Neural progenitor cell (in vitro differentiated cells): ENCODE measurements at regions not wholly inside any gene's neighbourhood (a gene's known extent, or its start where the extent isn't known, plus 50 kb on each side); places are given as distances from the start of the nearest gene placed in this dataset.

ENCODE experiments used
- DNase-seq: peaks from one replicate; pipeline ENCODE4 v3.0.0-alpha.2; 2016; ENCODE audit warnings: low spot score
- H2AFZ ChIP-seq: fragments of 200-600 bp; sonication (generic); replicated peaks from 2 replicates; pipeline ENCODE4 v1.6.1; 2016; ENCODE audit warnings: antibody characterized with exemption
- H3F3A ChIP-seq: fragments of 200-600 bp; sonication (generic); 2 replicates; pipeline ENCODE4 v1.6.1; 2016; ENCODE audit warnings: antibody characterized with exemption, low read depth
- H3K27ac ChIP-seq: fragments of 200-600 bp; sonication (generic); 2 replicates; pipeline ENCODE4 v1.5.1; 2016; ENCODE audit warnings: mild to moderate bottlenecking
- H3K27me3 ChIP-seq: fragments of 200-600 bp; sonication (generic); 2 replicates; pipeline ENCODE4 v1.6.1; 2016; ENCODE audit warnings: mild to moderate bottlenecking, moderate library complexity
- H3K36me3 ChIP-seq: fragments of 200-600 bp; sonication (generic); 2 replicates; pipeline ENCODE4 v1.5.1; 2016
- H3K4me1 ChIP-seq: fragments of 200-600 bp; sonication (generic); 2 replicates; pipeline ENCODE4 v1.6.1; 2016; ENCODE audit warnings: mixed run types
- H3K4me2 ChIP-seq: fragments of 200-600 bp; sonication (generic); 2 replicates; pipeline ENCODE4 v1.6.1; 2016
- H3K4me3 ChIP-seq: fragments of 200-600 bp; sonication (generic); 2 replicates; pipeline ENCODE4 v1.5.1; 2016
- H3K79me2 ChIP-seq: fragments of 200-600 bp; sonication (generic); 2 replicates; pipeline ENCODE4 v1.6.1; 2016; ENCODE audit warnings: low read depth
- H3K9ac ChIP-seq: fragments of 200-600 bp; sonication (generic); 2 replicates; pipeline ENCODE4 v1.6.1; 2016
- H3K9me3 ChIP-seq: fragments of 200-600 bp; sonication (generic); 2 replicates; pipeline ENCODE4 v1.5.1; 2016; ENCODE audit warnings: low read depth
- H4K20me1 ChIP-seq: fragments of 200-600 bp; sonication (generic); 2 replicates; pipeline ENCODE4 v1.6.1; 2016; ENCODE audit warnings: low read depth
- H3K27ac Mint-ChIP-seq: 3 replicates; pipeline ENCODE4 v1.8.0; 2021; ENCODE audit warnings: mixed read lengths
- H3K27me3 Mint-ChIP-seq: 2 replicates; pipeline ENCODE4 v1.8.0; 2022; ENCODE audit warnings: low read depth, mild to moderate bottlenecking, inconsistent platforms, moderate library complexity, mixed read lengths; ENCODE audit not compliant: insufficient read depth
- H3K36me3 Mint-ChIP-seq: 3 replicates; pipeline ENCODE4 v1.8.0; 2021; ENCODE audit warnings: mixed read lengths
- H3K4me1 Mint-ChIP-seq: 3 replicates; pipeline ENCODE4 v1.8.0; 2021; ENCODE audit warnings: mixed read lengths
- H3K4me3 Mint-ChIP-seq: 3 replicates; pipeline ENCODE4 v1.8.0; 2021; ENCODE audit warnings: mild to moderate bottlenecking, moderate library complexity, mixed read lengths
- H3K9me3 Mint-ChIP-seq: 3 replicates; pipeline ENCODE4 v1.8.0; 2020; ENCODE audit warnings: mixed read lengths
- EZH2 ChIP-seq: fragments of 200-600 bp; sonication (generic); IDR thresholded peaks from 2 replicates; pipeline ENCODE4 v1.6.1; 2017; ENCODE audit warnings: antibody characterized with exemption, mild to moderate bottlenecking, moderate library complexity
- EZH2phosphoT487 ChIP-seq: fragments of 200-600 bp; sonication (generic); IDR thresholded peaks from 2 replicates; pipeline ENCODE4 v1.6.1; 2017; ENCODE audit warnings: antibody characterized with exemption
- TF ChIP-seq, protein P1 (sequence below): fragments of 200-600 bp; sonication (generic); IDR thresholded peaks from 2 replicates; pipeline ENCODE4 v1.5.1; 2017; ENCODE audit warnings: antibody characterized with exemption, mild to moderate bottlenecking

DNA sequence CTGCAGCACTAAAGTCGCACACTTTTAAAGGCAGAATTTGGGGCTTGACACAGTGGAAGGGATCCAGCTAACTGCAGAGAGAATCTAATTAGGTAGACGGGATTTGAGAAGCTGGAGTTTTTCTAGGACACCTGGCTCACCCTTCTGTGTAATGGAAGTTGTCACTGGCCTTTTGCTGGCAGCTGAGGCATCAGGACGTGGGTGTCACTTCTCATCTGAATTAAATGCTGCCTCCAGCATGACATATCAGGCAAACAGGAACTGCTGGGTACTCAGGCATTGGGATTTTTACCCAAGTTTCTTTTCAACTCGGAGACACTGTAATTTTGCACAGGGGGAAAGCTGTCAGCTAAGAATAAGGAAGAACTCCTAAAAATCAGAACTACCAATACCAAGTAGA, 861.9 kb upstream of the ARPP21 start:
- H3K27ac ChIP-seq, result no peak overlapping the region
- no peaks in the 10 kb centered on the region for H3K79me2 ChIP-seq
- H3K27me3 ChIP-seq, result no peaks in the 10 kb centered on the region
- H3K4me3 ChIP-seq, result no peak overlapping the region
- H3K9me3 Mint-ChIP-seq, result no peaks in the 10 kb centered on the region
- no peak overlapping the region for H3K9ac ChIP-seq
- H3K27me3 Mint-ChIP-seq, result peaks cover 3% of the 10 kb centered on the region
- no peak overlapping the region for H3K4me2 ChIP-seq
- H4K20me1 ChIP-seq, result no peaks in the 10 kb centered on the region
- no peaks in the 10 kb centered on the region for H3K9me3 ChIP-seq
- peaks cover 4% of the 10 kb centered on the region for H3K4me1 Mint-ChIP-seq
- H3K4me3 Mint-ChIP-seq, result no peak overlapping the region
- H3K4me1 ChIP-seq, result no peaks in the 10 kb centered on the region
- no peaks in the 10 kb centered on the region for H3K36me3 Mint-ChIP-seq
- H3K36me3 ChIP-seq, result no peaks in the 10 kb centered on the region
- H3K27ac Mint-ChIP-seq, result no peak overlapping the region
- no peaks in the 10 kb centered on the region for H3F3A ChIP-seq
- no peak for DNase-seq
- TF ChIP-seq, protein P1, sequence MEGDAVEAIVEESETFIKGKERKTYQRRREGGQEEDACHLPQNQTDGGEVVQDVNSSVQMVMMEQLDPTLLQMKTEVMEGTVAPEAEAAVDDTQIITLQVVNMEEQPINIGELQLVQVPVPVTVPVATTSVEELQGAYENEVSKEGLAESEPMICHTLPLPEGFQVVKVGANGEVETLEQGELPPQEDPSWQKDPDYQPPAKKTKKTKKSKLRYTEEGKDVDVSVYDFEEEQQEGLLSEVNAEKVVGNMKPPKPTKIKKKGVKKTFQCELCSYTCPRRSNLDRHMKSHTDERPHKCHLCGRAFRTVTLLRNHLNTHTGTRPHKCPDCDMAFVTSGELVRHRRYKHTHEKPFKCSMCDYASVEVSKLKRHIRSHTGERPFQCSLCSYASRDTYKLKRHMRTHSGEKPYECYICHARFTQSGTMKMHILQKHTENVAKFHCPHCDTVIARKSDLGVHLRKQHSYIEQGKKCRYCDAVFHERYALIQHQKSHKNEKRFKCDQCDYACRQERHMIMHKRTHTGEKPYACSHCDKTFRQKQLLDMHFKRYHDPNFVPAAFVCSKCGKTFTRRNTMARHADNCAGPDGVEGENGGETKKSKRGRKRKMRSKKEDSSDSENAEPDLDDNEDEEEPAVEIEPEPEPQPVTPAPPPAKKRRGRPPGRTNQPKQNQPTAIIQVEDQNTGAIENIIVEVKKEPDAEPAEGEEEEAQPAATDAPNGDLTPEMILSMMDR, result no peak
- TF ChIP-seq EZH2, result no peak
- no peak for TF ChIP-seq EZH2phosphoT487
- H2AFZ ChIP-seq, result no peak overlapping the region

GRCh38 chr3:34779092-34779491, 860.2 kb upstream of the ARPP21 start:
- no peaks in the 10 kb centered on the region for H3K4me1 ChIP-seq
- no peaks in the 10 kb centered on the region for H3K27me3 ChIP-seq
- H3K9ac ChIP-seq, result no peak overlapping the region
- no peaks in the 10 kb centered on the region for H3K79me2 ChIP-seq
- no peak overlapping the region for H3K4me2 ChIP-seq
- no peaks in the 10 kb centered on the region for H3K36me3 Mint-ChIP-seq
- DNase-seq, result no peak
- H3K4me1 Mint-ChIP-seq, result peaks cover 4% of the 10 kb centered on the region
- TF ChIP-seq EZH2 (no peak), EZH2phosphoT487 (no peak)
- TF ChIP-seq, protein P1, result no peak
- no peaks in the 10 kb centered on the region for H4K20me1 ChIP-seq
- no peak overlapping the region for H3K4me3 ChIP-seq
- no peak overlapping the region for H2AFZ ChIP-seq
- H3K27ac Mint-ChIP-seq, result no peak overlapping the region
- no peak overlapping the region for H3K4me3 Mint-ChIP-seq
- H3K27me3 Mint-ChIP-seq, result peaks cover 3% of the 10 kb centered on the region
- H3K36me3 ChIP-seq, result no peaks in the 10 kb centered on the region
- no peaks in the 10 kb centered on the region for H3K9me3 Mint-ChIP-seq
- H3F3A ChIP-seq, result no peaks in the 10 kb centered on the region
- H3K9me3 ChIP-seq, result no peaks in the 10 kb centered on the region
- no peak overlapping the region for H3K27ac ChIP-seq

DNA sequence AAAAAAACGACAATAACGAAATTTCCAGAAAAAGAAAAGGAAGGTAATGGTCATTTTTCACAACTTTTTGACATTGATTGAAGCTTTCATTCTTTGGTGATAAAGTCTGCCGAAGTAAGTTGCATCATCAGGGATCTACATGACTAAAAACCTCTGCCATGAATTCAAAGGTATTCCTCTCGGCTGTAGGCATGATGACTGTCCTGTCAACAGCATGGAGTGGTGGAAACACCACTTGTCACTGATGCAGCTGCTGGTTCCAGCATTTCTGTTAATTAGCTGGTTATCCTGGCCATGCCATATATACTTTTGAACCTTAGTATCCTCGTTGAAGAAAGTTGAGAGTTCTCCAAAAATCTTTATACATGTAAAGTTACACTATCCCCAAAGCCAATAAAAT, 859.0 kb upstream of the ARPP21 start:
- H3K27me3 ChIP-seq, result no peaks in the 10 kb centered on the region
- H3K27ac ChIP-seq, result no peak overlapping the region
- H3F3A ChIP-seq, result no peaks in the 10 kb centered on the region
- no peaks in the 10 kb centered on the region for H3K4me1 ChIP-seq
- H4K20me1 ChIP-seq, result no peaks in the 10 kb centered on the region
- no peak overlapping the region for H3K9ac ChIP-seq
- H3K9me3 ChIP-seq, result no peaks in the 10 kb centered on the region
- Mint-ChIP-seq H3K4me3 (no peak overlapping the region), H3K36me3 (no peaks in the 10 kb centered on the region), H3K4me1 (peaks cover 4% of the 10 kb centered on the region), H3K9me3 (no peaks in the 10 kb centered on the region), H3K27me3 (peaks cover 3% of the 10 kb centered on the region), H3K27ac (no peak overlapping the region)
- no peak for DNase-seq
- H2AFZ ChIP-seq, result no peak overlapping the region
- no peak overlapping the region for H3K4me3 ChIP-seq
- H3K79me2 ChIP-seq, result no peaks in the 10 kb centered on the region
- no peaks in the 10 kb centered on the region for H3K36me3 ChIP-seq
- TF ChIP-seq EZH2 (no peak), EZH2phosphoT487 (no peak)
- TF ChIP-seq, protein P1, result no peak
- H3K4me2 ChIP-seq, result no peak overlapping the region

DNA sequence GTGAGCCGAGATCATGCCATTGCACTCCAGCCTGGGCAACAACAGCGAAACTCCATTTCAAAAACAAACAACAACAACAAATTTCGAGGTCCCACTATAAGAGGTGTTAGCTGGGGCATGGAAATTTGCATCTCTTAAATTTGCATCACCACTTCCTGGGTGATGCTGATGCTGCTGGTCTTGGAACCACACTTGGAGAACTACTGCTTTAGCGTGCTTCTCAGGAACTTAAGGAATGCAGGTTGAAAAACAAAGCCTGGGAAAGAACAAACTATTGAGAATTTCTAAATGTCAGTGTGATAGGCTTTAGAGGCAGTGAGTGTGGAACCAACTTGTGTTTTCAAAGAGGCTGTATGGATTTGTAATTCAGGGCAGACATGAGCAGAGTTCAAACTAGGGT, 858.4 kb upstream of the ARPP21 start:
- Mint-ChIP-seq H3K9me3 (no peaks in the 10 kb centered on the region), H3K36me3 (no peaks in the 10 kb centered on the region), H3K27me3 (peaks cover 3% of the 10 kb centered on the region), H3K27ac (no peak overlapping the region), H3K4me3 (peak overlapping the region; percentile 6), H3K4me1 (peaks cover 4% of the 10 kb centered on the region)
- Histone ChIP-seq H3K4me2 (no peak overlapping the region), H3K9me3 (no peaks in the 10 kb centered on the region), H4K20me1 (no peaks in the 10 kb centered on the region), H3K9ac (no peak overlapping the region), H3K36me3 (no peaks in the 10 kb centered on the region), H3F3A (no peaks in the 10 kb centered on the region), H3K27me3 (no peaks in the 10 kb centered on the region), H3K79me2 (no peaks in the 10 kb centered on the region), H3K4me1 (no peaks in the 10 kb centered on the region), H2AFZ (no peak overlapping the region), H3K27ac (no peak overlapping the region), H3K4me3 (no peak overlapping the region)
- TF ChIP-seq EZH2 (no peak), EZH2phosphoT487 (no peak)
- TF ChIP-seq, protein P1, result no peak
- peak; percentile 8 for DNase-seq
